ENCODE measurements at regions not wholly inside any gene's neighbourhood (a gene's known extent, or its start where the extent isn't known, plus 50 kb on each side); places are given as distances from the start of the nearest gene placed in this dataset.
"Not testable (repeated sequence)": the region's sequence is repeated elsewhere in the genome, so short reads cannot be mapped to it uniquely, and the experiment has no call there.

DNA sequence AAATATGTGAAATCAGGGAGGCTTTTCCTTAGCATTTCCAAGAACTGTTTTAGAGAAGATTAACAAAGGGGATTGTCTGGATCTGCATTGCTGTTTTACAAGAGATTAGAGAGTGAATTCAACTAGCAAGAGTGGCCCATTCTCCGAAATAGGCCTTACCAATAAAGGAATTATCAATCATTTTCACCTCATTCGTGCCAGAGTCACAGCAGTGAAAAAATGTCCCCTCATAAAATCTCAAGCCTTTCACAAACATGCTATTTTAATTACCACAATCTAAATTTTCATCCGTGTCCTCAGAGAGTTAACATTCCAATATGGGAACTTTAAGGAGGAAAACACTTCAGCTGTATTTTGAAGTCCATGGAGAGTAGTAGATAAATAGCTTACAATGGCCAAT lies 979.6 kb downstream of the RPA4 start:
- no peak for DNase-seq

DNA sequence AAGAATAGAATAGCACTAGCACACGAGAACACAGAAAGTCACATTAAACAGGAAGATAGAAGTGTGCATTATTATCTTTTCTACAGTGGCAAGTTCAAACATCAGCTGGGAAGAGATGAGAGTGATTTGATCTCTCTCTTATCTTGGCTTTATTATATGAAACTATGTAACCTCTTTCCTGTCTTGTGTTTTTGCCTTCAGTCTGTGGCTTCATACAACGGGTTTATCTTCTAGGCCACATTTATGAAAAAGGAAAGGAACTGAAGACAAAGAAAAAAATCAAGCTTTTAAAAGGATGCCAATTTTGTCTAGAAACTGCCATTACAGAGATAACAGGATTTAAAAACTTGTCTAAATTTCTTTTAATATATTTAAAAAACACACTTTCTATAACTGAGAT lies 983.6 kb downstream of the RPA4 start:
- no peak for DNase-seq

DNA sequence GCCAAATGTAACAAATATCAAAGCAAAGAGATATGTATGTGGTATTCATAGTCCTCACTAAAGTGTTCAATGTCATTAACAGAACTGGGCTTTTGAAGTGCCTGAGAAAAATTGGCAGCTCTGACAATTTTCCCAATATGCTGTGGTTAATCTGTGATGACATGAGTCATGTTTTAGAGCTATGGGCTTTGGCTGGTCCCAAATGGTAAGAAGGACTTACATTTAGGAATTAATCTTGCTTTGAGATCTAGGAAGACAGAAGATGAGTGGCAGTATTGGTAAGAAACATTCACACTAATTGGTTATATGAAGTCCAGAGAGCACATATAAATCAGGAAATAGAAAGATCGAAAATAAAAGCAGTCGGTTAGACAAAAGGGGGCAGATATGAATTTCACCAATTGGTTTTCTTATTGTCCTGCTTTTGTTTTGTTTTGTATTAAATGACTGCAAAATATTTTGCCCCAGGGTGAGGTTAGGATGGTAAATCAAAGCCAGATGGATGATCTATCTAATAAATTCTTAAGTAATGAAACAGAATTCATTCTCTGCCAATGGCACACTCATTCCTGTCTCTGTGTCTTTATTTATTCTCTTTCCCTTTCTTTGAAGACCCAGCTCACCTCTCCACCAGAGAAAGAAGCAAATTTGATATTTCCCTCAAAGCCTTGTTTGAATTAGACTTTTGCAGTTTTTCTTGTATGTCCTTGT lies 993.1 kb downstream of the RPA4 start:
- no peak for DNase-seq

DNA sequence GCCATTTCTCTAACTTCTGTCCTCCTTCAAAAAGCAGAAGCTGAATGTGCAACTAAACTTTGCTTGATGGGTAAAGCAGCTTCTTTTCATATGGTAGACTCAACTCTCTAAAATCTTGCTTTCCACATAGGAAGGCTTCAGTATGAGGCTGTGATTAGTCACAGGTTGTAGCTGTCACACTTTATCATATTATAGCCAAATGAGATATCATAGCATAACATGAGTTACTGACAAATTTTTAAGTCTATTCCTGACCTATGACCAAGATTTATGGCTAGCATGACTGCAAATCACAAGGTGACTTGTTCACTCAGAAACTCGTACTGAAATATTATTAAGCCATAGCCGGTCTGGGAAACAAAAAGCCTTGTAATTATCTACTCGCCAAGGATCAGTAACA lies 998.6 kb downstream of the RPA4 start:
- DNase-seq, result no peak

DNA sequence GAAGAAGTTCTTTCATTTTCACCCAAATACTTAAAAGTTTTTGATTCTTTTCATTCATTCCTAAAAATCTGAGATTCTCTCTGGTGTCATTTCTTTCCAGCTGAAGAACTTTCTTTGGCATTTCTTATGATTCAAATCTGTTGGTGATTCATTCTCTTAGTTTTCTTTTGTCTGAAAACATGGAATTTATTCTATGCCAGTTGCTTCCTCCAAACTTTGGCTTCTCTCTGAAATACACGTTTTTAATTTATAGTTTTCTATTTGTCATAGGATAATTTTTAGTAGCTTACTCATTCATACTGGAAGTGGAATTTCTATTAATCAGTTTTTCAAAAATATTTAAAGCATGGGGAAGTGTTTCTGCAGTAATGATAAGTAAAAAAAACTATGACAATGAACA lies 1012.0 kb downstream of the RPA4 start:
- DNase-seq, result no peak

DNA sequence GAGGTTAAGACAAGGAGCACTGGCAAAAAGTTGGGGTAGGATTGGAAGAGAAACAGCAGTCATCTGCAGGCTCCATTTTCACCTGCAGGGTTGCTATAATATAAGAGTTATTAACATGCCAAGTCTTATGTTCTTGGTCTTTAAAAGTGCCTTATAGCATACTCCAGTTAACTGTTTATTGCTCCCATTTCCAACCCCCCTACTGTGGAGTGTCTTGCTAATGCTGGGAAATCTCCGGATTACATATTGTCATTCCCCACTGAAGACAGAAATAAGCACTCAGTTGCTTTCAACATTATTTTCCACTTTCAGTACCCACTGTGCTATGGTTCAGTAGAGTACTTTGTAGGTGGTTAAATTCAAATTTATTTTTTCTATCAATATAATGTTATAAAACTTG lies 1014.3 kb downstream of the RPA4 start:
- DNase-seq, result no peak

DNA sequence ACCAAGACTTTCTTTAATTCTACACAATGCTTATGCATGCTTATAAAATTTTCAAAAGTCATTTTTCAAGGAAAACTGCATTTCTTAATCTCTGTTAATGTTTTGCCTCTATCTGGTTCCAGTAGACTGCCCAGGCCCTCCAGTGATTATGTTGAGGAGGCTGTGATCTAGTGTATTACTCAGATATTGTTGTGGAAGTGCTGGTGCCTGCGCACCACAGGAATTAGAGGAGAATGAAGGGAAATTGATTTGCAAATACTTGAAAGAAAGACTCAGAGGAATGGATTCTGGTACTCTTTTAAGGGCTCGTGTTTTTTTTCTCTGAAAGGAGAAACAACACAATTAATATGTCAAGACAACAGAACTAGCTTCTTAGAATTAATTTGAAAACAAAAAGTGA lies 1015.1 kb downstream of the RPA4 start:
- DNase-seq, result no peak

DNA sequence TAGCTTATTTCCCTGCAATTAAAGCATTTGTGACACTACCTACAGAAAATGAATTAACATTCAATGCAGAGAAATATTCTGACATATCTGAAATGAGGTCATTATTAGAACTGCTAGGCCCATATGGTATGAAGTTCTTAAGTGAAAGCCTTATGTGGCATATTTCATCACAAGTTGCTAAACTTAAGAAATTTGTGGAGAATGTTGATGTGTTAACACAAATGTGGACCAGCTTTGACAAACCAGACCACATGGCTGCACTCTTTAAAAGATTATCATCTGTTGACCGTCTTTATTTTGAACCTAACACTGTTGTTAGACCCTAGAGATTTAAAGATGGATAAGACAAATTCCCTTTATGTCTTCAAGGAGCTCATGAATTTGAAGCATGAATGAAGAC lies 1024.1 kb downstream of the RPA4 start:
- no peak for DNase-seq

DNA sequence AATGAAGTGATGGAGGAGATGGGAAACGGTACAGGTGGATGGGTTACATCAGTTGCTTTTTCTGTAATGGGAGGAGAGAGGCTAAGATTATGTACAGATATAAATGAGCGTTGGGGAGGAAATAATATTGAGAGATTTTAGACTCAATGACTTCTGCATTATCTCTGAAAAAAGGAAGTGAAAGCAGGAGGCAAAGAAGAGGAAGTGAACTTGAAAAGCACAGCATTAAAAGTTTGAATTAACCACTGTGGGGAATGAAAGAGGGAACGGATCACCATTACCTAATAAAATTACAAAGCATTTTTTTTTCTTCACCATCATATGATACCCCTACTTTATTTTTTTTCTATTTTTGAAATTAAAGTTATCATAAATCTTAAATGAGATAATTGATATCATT lies 1025.5 kb downstream of the RPA4 start:
- DNase-seq, result no peak

DNA sequence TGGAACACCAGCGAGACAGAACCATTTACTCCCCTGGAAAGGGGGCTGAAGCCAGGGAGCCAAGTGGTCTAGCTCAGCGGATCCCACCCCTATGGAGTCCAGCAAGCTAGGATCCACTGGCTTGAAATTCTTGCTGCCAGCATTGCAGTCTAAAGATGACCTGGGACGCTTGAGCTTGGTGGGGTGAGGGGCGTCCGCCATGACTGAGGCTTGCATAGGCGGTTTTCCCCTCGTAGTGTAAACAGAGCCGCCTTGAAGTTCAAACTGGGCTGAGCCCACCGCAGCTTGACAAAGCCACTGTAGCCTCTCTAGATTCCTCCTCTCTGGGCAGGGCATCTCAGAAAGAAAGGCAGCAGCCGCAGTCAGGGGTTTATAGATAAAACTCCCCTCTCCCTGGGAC lies 1031.7 kb downstream of the RPA4 start:
- DNase-seq, result not testable (repeated sequence)

DNA sequence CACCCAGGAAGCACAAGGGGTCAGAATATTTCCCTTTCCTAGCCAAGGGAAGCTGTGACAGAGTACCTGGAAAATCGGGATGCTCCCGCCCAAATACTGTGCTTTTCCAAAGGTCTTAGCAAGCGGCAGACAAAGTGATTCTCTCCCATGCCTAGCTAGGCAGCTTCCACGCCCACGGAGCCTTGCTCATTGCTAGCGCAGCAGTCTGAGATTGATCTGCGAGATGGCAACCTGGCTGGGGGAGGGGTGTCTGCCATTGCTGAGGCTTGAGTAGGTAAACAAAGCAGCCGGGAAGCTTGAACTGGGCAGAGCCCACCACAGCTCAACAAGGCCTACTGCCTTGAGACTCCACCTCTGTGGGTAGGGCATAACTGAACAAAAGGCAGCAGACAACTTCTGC lies 1037.5 kb downstream of the RPA4 start:
- not testable (repeated sequence) for DNase-seq

DNA sequence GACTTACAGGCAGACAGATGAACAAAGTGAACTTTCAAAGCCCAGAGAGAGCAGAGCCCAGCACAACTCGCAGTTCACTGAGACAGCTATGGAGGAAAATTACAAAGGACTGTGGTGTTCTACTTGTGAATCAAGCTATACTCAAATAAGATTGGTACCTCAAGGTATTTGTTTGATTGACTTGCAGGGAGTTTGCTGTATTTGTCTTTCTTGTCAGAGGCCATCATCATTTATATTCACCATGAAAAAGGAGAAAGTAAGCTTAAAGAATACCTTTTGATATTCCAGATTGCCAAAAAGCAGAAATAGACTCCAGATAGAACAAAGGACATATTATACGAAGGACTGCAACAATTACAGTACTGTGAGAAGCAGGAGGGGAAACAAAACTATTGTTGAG lies 1047.9 kb downstream of the RPA4 start:
- no peak for DNase-seq

DNA sequence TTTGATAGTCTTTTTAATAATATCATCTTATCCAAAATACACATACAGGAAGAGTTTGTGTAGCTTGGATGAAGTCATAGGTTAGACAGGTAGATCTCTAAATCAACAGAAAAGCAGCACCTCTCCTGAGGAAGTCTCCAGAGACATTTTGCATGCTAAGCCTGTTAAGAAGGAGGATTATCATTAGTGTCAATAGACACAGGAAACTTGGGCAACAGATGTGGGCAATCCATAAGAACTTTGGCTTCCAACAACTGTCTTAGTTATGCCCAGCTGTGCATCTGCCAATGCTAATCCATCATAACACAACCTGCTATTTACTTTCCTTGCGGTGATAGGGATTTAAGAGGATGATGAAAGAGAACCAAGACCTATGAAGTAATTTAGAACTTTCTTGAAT lies 1052.6 kb downstream of the RPA4 start:
- no peak for DNase-seq

DNA sequence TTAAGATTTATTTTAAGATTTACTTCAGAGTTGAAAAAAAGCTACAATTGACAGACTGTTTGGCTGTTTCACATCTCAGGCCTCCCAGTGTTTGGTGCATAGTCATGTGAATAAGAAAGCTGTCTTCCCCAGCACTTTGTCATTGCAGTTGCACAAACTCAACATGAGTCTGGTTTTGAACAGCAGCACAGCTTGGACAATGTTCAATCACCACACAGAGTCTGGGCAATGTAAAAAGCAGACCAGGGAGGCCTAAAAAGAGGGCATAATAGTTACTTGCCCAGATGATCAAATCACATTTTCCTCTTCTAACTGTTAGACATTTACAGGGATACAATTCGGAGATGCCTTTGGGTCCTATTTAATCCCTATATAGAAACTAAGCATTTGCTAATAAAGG lies 1055.0 kb downstream of the RPA4 start:
- DNase-seq, result no peak

DNA sequence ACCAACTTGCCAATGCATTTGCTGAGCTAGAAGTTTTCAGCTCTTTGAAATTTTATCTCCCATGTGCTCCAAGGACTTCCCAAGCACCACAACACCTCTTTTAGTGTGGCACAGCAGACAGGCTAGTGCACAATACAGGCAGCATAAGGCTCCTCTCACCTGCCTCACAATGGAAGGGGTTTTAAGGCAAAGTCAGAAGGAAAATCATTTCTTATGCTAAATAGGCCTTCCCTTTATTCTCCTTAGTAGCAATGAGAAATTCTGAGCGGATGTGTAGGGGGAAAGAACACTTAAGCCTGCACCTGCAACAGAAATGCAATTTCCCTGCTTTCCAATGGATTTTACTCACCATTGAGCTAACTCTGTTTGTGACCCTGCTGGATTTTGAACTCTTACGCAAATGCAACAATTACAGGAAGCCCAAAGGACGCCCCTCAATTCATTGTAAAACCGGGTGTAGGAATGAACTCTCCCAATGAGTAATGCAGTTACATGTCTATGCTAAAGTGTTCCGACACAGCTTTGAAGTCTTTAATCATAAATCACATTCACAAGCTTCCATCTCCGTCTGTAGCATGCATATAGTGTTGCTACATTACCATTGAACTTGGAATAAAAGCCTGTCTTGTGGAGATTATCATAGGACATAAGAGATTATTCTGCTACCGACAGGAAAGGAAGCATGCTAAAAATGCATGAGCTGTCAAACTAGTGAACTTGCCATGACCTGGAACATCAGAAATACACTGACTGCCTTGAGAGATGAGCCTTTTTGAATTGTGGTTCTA lies 1084.9 kb downstream of the RPA4 start:
- DNase-seq, result no peak

DNA sequence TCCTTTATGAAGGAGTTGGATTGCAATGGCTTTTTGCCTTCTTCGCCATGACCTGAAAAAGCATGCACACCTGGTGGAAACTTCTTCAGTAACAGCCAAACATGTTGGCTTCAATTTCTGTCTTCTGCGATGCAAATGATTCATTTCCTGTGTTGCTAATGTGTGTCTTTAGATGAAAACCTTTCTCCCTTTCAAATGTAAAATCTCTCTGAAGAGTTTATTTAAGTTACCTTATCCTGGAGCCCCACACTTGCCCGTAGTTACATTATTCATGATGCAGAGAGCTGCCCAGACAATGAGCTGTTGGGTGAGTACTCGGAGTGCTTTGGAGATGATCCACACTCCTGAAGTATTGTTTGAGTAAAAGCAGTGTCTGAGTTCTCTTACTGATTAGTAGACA lies 1100.9 kb downstream of the RPA4 start:
- DNase-seq, result no peak

DNA sequence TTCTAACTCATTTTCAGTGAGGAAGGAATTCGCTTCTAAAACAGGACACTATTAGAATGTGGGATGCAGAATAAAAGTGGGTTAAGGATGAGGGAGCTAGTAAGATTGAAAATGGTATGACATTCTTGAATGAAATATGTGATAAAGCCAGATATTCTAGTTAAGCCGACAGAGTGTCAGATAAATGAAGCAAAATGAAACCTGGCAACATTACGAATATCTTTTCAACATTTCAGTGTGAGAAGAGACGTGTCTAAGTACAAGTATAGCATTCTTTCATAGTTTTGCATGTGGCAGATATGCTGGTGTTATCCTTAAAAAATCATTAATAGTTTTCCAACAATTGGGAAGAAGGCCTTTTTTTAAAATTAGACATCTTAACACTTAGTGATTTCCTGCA lies 1101.4 kb downstream of the RPA4 start:
- no peak for DNase-seq

DNA sequence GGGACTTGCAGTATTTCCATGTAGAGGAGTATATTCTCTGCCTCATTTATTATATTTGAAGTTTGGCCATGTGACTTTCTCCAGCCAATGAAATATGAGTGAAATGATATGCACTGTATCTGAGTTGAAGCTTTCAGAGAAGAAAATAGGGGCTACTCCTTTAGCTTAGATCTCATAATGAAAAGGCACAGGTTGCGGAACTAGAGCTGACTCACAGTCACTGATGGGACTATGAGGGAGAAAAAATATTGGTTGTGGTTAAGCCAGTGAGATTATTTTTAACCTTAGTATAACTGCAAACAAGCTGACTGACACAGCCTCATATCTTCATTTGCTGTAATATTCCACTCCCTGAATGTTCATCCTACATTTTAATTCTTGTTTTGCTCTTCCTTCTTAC lies 1104.3 kb downstream of the RPA4 start:
- DNase-seq, result no peak

DNA sequence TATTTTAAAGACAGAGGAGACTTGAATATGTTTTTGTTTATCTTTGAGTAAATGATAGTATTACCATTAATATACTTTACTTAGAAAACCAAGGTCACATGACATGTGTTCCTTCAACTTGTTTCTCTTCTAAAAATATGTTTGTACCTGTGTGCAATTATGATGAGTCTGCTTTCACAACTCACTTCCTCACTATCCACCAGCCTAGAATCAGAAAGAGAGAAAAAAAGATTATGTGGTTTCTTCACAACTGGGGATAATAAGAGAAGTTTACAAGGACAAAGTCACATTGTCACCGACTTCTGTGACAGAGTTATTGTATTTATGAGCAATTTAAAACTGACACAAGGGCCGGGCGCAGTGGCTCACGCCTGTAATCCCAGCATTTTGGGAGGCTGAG lies 1112.1 kb downstream of the RPA4 start:
- no peak for DNase-seq

DNA sequence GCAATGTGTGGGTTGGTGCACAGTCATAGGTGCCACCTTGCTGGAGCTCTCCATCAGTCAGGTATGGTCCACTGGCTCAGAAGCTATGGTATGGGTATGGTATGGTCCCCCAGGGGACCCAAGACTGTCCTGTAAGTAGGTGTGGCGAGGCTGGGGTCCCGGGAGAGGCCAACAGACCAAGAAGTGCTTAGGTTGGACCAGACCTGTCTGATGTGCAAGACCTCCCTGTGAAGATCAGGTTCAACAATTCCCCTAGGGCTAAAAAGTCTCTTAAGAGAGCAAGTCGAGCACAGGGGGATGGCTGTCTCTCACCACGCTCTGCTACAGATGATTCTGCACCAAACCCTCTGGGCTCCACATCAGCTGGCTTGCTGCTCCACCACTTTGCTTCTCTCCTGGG lies 1145.0 kb downstream of the RPA4 start:
- DNase-seq, result no peak

DNA sequence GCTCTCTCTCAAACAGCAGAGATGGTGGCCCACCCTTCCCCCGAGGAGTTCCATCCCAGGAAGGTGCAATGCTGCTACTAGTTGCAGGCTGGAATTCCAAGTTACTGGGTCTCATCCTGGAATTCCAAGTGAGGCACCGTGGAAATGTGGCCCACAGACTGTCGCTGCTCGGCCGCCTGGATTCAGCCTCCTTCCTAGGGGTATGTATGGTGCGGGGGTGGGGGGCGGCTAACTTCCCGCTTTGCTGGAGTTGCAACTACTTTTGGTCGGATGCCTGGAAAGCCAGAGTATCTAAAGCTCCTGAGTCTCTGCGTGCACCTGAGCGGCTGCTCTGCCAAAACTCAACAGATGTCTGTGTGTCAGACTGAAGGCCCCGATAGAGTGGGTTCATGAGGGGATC lies 1146.2 kb downstream of the RPA4 start:
- DNase-seq, result no peak

DNA sequence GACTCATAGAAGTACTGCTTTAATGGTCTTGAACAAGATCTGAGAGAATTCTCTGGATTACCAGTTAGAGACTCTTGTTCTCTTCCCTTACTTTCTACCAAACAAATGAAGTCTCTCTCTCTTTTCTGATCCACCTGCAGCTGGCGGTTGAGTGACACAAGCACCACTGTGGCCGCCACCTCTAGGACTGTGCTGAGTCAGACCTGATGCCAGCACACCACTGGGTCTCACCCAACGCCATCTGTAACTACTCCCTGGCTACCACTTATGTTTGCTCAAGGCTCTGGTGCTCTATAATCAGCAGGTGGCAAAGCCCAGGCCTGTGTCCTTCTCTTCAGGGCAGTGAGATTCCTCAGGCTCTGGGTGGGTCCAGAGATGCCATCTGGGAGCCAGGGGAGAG lies 1173.5 kb downstream of the RPA4 start:
- no peak for DNase-seq

DNA sequence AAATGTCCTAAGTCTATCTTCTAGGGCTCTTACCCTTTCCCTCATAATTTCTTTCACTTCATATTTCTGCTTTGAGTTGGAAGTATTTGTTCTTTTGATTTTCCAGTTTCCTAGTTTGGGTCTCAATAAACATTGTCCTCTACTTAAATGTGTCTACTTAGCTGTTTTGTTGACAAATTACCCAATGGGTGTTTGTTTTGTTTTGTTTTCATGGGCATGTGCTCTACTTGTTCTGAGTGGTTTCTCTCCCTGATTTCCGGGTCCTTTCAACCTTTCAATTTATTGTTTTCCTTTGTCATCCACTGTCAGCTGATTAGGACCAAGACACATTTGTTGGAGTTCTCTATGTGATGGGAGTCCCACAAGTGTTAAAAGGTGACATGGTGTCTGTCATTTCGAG lies 1181.4 kb downstream of the RPA4 start:
- no peak for DNase-seq

DNA sequence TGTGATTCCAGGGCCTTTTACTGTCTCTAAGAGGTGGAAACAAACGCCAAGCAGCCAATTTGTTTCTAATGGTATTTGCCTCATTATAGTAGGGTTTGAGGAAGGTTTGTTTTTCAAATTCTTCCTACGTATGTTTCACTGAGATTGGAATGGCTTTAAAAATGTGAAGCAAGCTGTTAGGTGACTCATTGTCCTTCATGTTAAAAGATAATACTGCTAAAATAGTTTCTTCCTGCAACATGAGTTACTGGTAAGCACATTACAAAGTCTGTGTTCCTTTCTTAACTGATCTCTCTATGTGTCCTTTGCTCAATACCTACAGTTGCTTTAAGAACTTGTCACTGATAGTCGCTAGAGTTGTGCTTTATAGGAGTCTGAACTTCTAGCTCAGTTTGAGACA lies 1183.9 kb downstream of the RPA4 start:
- no peak for DNase-seq

DNA sequence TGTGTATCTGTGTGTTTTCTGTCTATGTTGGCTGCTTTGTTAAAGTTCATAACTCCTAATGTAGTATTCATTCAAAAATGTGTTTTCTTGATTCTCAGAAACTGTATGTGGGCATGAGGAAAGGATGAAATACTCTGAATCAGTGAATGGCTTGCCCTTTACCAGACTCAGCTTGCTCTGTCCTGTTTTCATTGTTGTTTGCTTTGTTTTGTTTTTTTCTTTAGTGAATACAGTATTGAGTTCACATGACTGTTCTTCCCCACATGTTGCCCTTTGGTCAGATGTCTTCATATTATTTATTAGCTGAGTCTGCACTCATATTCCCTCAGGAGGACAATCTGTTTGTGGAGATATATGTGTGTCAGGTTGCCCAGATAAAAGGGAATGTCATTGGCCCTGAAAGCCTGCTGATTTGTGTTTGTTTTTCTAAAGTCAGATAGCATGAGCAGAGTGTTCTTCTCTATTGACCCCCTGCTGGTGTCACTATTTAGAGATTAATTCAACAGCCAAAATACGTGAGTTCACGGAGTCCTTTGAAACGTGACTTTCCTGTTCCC lies 1184.4 kb downstream of the RPA4 start:
- no peak for DNase-seq

Data from stimulated activated CD8-positive, alpha-beta memory T cell treated with anti-CD3 and anti-CD28 coated beads, Interleukin-4, amount 100 ng/mL, for 48 hours (primary cell).